Neural cell (in vitro differentiated cells): ENCODE measurements at regions not wholly inside any gene's neighbourhood (a gene's known extent, or its start where the extent isn't known, plus 50 kb on each side); places are given as distances from the start of the nearest gene placed in this dataset.

Experiments used
- H2AFZ ChIP-seq: fragments of 200-600, 300-800 bp; sonication (generic), shearing (Covaris generic); 2 replicates; pipeline ENCODE4 v1.6.0; 2014; ENCODE audit warnings: low read depth, mild to moderate bottlenecking, antibody characterized with exemption, low read length, moderate library complexity
- H3F3A ChIP-seq: fragments of 200-600 bp; shearing (Covaris generic); 2 replicates; pipeline ENCODE4 v1.6.1; 2016; ENCODE audit warnings: mild to moderate bottlenecking, moderate library complexity, mixed read lengths, antibody characterized with exemption, low read length; ENCODE audit not compliant: insufficient read depth, poor library complexity, severe bottlenecking
- H3K27ac ChIP-seq: fragments of 200-600, 300-800 bp; sonication (generic), shearing (Covaris generic); 2 replicates; pipeline ENCODE4 v1.5.1; 2014; ENCODE audit warnings: mild to moderate bottlenecking, low read length, moderate library complexity
- H3K27me3 ChIP-seq: fragments of 300-800, 200-600 bp; sonication (generic), shearing (Covaris generic); 2 replicates; pipeline ENCODE4 v1.6.0; 2014; ENCODE audit warnings: mild to moderate bottlenecking, low read depth, low read length, moderate library complexity; ENCODE audit not compliant: insufficient read depth
- H3K36me3 ChIP-seq: fragments of 300-800, 200-600 bp; sonication (generic), shearing (Covaris generic); 2 replicates; pipeline ENCODE4 v1.5.1; 2014; ENCODE audit warnings: mild to moderate bottlenecking, antibody characterized with exemption, low read length, moderate library complexity; ENCODE audit not compliant: insufficient read depth
- H3K4me2 ChIP-seq: fragments of 300-800, 200-600 bp; sonication (generic), shearing (Covaris generic); 2 replicates; pipeline ENCODE4 v1.6.0; 2014; ENCODE audit warnings: mild to moderate bottlenecking, low read length
- H3K4me3 ChIP-seq: fragments of 300-800, 200-600 bp; sonication (generic), shearing (Covaris generic); 2 replicates; pipeline ENCODE4 v1.5.1; 2014; ENCODE audit warnings: mild to moderate bottlenecking, low read length, moderate library complexity
- H3K79me2 ChIP-seq: fragments of 200-600 bp; shearing (Covaris generic); replicated peaks from 2 replicates; pipeline ENCODE4 v1.6.0; 2014; ENCODE audit warnings: mild to moderate bottlenecking, low read length, moderate library complexity; ENCODE audit not compliant: insufficient read depth
- H3K9ac ChIP-seq: fragments of 300-800, 200-600 bp; sonication (generic), shearing (Covaris generic); 2 replicates; pipeline ENCODE4 v1.6.1; 2016; ENCODE audit warnings: mild to moderate bottlenecking, low read length, mixed read lengths
- H3K9me2 ChIP-seq: fragments of 200-600 bp; shearing (Covaris generic); 2 replicates; pipeline ENCODE4 v1.6.1; 2016; ENCODE audit warnings: mild to moderate bottlenecking, low read length, mixed read lengths; ENCODE audit not compliant: insufficient read depth
- H3K9me3 ChIP-seq: fragments of 200-600, 300-800 bp; sonication (generic), shearing (Covaris generic); 2 replicates; pipeline ENCODE4 v1.6.1; 2016; ENCODE audit warnings: mild to moderate bottlenecking, mixed run types, low read length, moderate library complexity, mixed read lengths
- H4K20me1 ChIP-seq: fragments of 200-600 bp; shearing (Covaris generic); 2 replicates; pipeline ENCODE4 v1.6.1; 2016; ENCODE audit warnings: mild to moderate bottlenecking, mixed run types; ENCODE audit not compliant: insufficient read depth
- EP300 ChIP-seq: fragments of 450-650 bp; conservative IDR thresholded peaks from 2 replicates; pipeline ENCODE4 v1.6.1; 2014; ENCODE audit warnings: antibody characterized with exemption, mild to moderate bottlenecking, moderate library complexity; ENCODE audit not compliant: poor library complexity, severe bottlenecking
- EZH2 ChIP-seq: fragments of 200-600, 300-800 bp; shearing (Covaris generic), sonication (generic); IDR thresholded peaks from 2 replicates; pipeline ENCODE4 v1.6.1; 2014; ENCODE audit warnings: antibody characterized with exemption, low read length, borderline replicate concordance, mild to moderate bottlenecking; ENCODE audit not compliant: insufficient read depth, poor library complexity, severe bottlenecking
- MXI1 ChIP-seq: fragments of 450-650 bp; conservative IDR thresholded peaks from 2 replicates; pipeline ENCODE4 v1.6.1; 2014; ENCODE audit warnings: antibody characterized with exemption, mild to moderate bottlenecking; ENCODE audit not compliant: poor library complexity, severe bottlenecking
- POLR2AphosphoS5 ChIP-seq: IDR thresholded peaks from 2 replicates; pipeline ENCODE4 v1.6.1; 2012
- RAD21 ChIP-seq: fragments of 450-650 bp; conservative IDR thresholded peaks from 2 replicates; pipeline ENCODE4 v1.6.1; 2014; ENCODE audit warnings: antibody characterized with exemption, mild to moderate bottlenecking, moderate library complexity
- REST ChIP-seq: IDR thresholded peaks from 2 replicates; pipeline ENCODE4 v1.6.1; 2012; ENCODE audit warnings: borderline replicate concordance
- SMC3 ChIP-seq: fragments of 450-650 bp; conservative IDR thresholded peaks from 2 replicates; pipeline ENCODE4 v1.6.1; 2014; ENCODE audit warnings: antibody characterized with exemption, mild to moderate bottlenecking, moderate library complexity; ENCODE audit not compliant: poor library complexity
- TAF1 ChIP-seq: IDR thresholded peaks from 2 replicates; pipeline ENCODE4 v1.6.1; 2012; ENCODE audit warnings: low read depth
- TF ChIP-seq, protein P1 (sequence below): fragments of 450-650 bp; IDR thresholded peaks from 2 replicates; pipeline ENCODE4 v1.5.1; 2014; ENCODE audit warnings: antibody characterized with exemption, mild to moderate bottlenecking, moderate library complexity; ENCODE audit not compliant: poor library complexity, severe bottlenecking

GRCh38 chr13:50386541-50387050 is 371.4 kb downstream of the KCNRG start:
- Histone ChIP-seq H3F3A (no peaks in the 10 kb centered on the region), H3K9me2 (no peaks in the 10 kb centered on the region), H3K79me2 (no peaks in the 10 kb centered on the region), H2AFZ (no peak overlapping the region), H3K27ac (no peak overlapping the region), H3K9me3 (no peaks in the 10 kb centered on the region), H3K27me3 (no peaks in the 10 kb centered on the region), H3K4me3 (no peak overlapping the region), H3K9ac (no peak overlapping the region), H4K20me1 (no peaks in the 10 kb centered on the region), H3K36me3 (no peaks in the 10 kb centered on the region), H3K4me2 (no peak overlapping the region)
- TF ChIP-seq, protein P1, sequence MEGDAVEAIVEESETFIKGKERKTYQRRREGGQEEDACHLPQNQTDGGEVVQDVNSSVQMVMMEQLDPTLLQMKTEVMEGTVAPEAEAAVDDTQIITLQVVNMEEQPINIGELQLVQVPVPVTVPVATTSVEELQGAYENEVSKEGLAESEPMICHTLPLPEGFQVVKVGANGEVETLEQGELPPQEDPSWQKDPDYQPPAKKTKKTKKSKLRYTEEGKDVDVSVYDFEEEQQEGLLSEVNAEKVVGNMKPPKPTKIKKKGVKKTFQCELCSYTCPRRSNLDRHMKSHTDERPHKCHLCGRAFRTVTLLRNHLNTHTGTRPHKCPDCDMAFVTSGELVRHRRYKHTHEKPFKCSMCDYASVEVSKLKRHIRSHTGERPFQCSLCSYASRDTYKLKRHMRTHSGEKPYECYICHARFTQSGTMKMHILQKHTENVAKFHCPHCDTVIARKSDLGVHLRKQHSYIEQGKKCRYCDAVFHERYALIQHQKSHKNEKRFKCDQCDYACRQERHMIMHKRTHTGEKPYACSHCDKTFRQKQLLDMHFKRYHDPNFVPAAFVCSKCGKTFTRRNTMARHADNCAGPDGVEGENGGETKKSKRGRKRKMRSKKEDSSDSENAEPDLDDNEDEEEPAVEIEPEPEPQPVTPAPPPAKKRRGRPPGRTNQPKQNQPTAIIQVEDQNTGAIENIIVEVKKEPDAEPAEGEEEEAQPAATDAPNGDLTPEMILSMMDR = no peak
- TF ChIP-seq TAF1 = no peak
- no peak for TF ChIP-seq EZH2
- no peak for TF ChIP-seq POLR2AphosphoS5
- TF ChIP-seq SMC3 = no peak
- no peak for TF ChIP-seq MXI1
- no peak for TF ChIP-seq REST
- no peak for TF ChIP-seq EP300
- TF ChIP-seq RAD21 = no peak

DNA sequence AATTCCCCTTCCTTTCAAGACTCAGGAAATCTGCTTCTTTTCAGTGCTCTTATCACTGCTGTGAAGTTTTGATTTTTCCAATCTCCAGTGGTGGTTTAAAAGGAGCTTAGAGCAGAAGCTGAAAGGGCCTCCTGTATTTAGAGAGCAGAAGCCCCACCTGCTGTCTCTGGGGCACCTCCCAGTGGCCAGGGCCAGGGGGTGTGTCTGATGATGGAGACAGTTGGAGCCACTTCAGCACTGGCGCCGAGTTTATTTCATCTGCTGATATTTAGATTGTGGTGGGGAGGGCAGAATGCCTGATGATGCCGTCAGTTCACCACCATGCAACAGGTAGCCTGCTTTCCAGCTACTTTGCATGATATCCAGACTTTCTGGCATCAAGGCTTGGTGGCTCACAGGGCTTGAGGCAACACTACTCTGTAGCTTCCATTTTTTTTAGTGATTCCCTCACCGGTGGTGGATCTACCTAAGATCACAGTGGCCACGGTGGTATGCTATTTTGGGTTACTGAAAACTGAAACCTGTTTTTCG is 371.9 kb downstream of the KCNRG start:
- no peaks in the 10 kb centered on the region for H4K20me1 ChIP-seq
- H2AFZ ChIP-seq = no peak overlapping the region
- H3K4me3 ChIP-seq = no peak overlapping the region
- H3K9ac ChIP-seq = no peak overlapping the region
- H3K27ac ChIP-seq = no peak overlapping the region
- H3K79me2 ChIP-seq = no peaks in the 10 kb centered on the region
- H3K4me2 ChIP-seq = no peak overlapping the region
- H3K36me3 ChIP-seq = no peaks in the 10 kb centered on the region
- H3K9me2 ChIP-seq = no peaks in the 10 kb centered on the region
- no peaks in the 10 kb centered on the region for H3K9me3 ChIP-seq
- TF ChIP-seq, protein P1 = no peak
- TF ChIP-seq POLR2AphosphoS5 (no peak), SMC3 (no peak), TAF1 (no peak), MXI1 (no peak), EZH2 (no peak), RAD21 (no peak), EP300 (no peak), REST (no peak)
- no peaks in the 10 kb centered on the region for H3F3A ChIP-seq
- no peaks in the 10 kb centered on the region for H3K27me3 ChIP-seq
